HG02763 (cell line): ENCODE measurements at regions not wholly inside any gene's neighbourhood (a gene's known extent, or its start where the extent isn't known, plus 50 kb on each side); places are given as distances from the start of the nearest gene placed in this dataset.
"Not testable (repeated sequence)": the region's sequence is repeated elsewhere in the genome, so short reads cannot be mapped to it uniquely, and the experiment has no call there.

Experiments used
- ATAC-seq: cut with Tn5 transposase; IDR thresholded peaks from one replicate; pipeline ENCODE4 v1.9.1; 2021; ENCODE audit warnings: mild to moderate bottlenecking, moderate library complexity; ENCODE audit not compliant: unreplicated experiment

- ATAC-seq: no peak
Measured at GRCh38 chr4:112708772-112709171, 71.8 kb downstream of the LARP7 start.

DNA sequence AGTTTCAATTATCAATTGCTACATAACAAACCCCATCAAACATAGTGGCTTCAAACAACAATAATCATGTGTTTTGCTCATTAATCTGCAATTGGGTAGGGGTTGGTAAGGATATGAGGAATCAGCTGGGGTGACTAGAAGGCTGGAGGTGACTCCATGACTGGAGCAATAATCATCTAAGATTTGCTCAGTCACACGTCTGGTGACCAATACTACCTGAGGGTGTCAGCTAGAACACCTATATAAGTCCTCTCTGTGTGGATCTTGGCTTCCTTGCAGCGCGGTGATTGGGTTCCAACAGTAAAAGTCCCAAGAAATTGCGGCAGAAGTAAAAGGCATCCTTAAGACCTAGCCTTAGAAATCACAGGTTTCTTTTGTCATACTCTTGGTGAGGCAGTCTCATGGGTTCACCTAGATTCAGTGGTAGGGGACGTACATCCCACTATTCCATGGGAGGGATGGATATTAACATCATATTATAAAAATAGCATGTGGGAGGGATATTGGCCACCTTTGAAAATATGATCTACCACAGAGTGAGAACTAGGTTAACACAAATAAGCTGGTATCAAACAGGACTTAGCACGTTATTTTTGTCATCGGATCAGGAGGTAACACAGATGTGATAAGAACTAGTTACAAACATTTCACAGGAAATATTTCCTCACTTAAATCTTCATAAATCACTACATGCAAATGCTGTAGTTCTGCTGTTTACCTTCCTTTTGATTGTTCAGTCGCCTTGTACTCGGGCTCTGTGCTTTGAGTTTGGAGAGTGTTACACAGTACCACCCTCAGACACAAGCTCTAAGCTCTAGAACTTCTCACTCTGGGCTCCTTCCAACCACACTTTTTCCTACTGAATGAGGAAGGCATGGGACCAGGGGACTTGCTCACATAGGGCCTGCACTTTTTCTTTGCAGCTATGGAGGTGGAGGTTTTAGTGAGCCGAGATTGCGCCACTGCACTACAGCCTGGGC lies 78.3 kb downstream of the LARP7 start:
- no peak for ATAC-seq

DNA sequence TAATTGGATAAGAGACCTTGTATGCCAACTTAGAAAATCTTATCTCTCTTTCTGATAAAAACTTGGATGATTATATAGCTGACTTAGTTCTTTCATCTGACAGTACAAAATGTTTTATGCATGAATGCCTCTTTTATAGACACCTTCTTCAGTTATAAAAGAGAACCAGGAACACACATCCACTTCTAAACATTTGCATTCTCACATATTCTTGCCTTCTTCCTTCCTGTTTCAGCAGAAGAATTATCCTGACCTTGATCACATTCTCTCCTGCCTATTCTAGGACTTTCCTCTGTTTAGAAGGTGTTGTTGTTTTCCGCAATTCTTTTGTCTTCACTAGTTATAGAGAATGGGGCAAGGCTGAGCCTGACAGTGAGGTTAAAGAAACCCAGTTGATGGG lies 80.9 kb downstream of the LARP7 start:
- no peak for ATAC-seq

DNA sequence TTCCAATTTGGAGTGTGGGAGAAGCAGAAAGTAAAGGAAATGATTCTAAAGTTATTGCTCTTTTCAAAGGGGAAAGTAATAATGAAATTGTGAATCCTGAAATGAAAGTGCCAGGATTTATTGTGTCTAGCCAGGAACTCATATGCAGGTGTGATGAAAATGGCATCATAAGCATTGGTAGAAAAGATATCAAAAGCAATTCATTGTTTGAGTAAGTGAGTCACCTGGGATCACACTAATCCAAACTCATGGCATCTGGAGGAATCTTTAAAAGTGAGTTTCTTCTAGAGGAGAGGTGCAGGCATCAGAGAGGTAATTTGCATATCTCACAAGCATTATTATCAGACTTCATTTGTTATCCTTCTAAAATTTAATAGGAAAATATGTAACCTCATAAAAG lies 84.7 kb downstream of the LARP7 start:
- ATAC-seq: no peak

GRCh38 chr4:112726041-112726440 lies 89.1 kb downstream of the LARP7 start:
- ATAC-seq: no peak

- not testable (repeated sequence) for ATAC-seq
Measured at GRCh38 chr4:112727728-112728127, 90.8 kb downstream of the LARP7 start.

DNA sequence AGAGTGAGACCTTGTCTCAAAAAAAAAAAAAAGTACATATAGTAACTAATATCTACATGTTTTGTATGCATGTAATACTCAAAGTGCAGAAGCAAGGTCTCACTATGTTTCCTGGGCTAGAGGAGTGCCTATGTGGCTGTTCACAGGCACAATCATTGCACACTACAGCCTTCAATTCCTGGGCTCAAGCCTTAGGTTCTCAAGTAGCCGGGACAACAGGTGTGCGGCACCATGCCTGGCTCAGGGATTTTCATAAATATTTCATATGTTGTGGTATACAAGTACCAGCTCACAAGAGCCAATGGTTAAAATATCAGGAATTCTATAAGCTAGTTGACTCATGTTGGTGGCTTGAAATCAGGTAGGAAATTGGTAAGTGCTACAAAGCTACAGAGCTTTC lies 94.8 kb downstream of the LARP7 start:
- no peak for ATAC-seq

- no peak for ATAC-seq
Measured at GRCh38 chr4:112732142-112732541, 95.2 kb downstream of the LARP7 start.

DNA sequence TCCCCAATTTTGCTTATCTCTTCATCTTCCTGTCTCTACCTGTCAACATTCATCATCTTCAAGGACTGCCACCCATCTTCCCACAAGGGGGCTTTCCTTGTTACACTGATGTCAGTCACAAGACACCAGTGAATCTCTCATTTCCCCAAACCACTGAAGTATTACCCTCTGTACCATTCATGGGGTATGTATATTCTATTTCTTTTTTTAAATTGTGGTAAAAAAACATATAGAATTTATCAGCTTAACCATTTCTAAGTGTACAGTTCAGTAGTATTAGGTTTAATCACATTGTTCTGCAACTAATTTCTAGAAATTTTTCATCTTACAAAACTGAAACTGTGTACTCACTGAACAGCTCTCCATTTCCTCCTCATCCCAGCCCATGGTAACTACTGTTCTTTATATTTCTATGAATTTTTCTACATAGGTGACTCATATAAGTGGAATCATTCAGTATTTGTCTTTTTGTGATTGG lies 98.6 kb downstream of the LARP7 start:
- peak; percentile 76 for ATAC-seq

- peak; percentile 40 for ATAC-seq
Measured at GRCh38 chr4:112736718-112737135, 99.8 kb downstream of the LARP7 start.

DNA sequence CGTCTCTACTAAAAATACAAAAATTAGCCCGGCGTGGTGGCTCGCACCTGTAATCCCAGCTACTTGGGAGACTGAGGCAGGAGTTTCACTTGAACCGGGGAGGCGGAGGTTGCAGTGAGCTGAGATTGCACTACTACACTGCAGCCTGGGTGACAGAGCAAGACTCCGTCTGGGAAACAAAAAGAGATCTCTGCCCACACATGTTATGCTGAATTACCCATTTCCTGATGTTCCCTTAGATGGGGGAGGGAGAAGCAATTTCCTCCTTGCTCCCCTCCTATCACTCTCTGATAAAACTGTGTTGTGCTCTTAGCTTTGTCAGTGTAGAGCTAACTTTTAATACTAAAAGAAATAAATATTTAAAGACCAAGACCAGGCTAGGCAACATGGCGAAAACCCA lies 102.5 kb downstream of the LARP7 start:
- ATAC-seq: no peak

- ATAC-seq: no peak
Measured at GRCh38 chr4:112747036-112747435, 110.1 kb downstream of the LARP7 start.

- ATAC-seq: no peak
Measured at GRCh38 chr4:112748352-112748878, 111.5 kb downstream of the LARP7 start.

DNA sequence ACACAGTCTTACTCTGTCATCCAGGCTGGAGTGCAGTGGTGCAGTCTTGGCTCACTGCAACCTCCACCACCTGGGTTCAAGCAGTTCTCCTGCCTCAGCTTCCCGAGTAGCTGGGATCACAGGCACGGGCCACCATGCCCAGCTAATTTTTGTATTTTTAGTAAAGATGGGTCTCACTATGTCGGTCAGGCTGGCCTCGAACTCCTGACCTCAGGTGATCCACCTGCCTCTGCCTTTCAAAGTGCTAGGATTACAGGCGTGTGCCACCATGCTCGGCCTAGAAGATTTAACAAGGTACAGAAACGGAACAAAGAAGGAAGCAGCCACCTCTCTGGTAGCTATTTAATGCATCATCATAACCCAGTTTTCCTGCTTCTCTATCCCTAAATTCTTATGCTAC lies 113.8 kb downstream of the LARP7 start:
- not testable (repeated sequence) for ATAC-seq

- ATAC-seq: no peak
Measured at GRCh38 chr4:112751447-112751846, 114.5 kb downstream of the LARP7 start.

GRCh38 chr4:112752061-112752460 lies 115.1 kb downstream of the LARP7 start:
- ATAC-seq: no peak

DNA sequence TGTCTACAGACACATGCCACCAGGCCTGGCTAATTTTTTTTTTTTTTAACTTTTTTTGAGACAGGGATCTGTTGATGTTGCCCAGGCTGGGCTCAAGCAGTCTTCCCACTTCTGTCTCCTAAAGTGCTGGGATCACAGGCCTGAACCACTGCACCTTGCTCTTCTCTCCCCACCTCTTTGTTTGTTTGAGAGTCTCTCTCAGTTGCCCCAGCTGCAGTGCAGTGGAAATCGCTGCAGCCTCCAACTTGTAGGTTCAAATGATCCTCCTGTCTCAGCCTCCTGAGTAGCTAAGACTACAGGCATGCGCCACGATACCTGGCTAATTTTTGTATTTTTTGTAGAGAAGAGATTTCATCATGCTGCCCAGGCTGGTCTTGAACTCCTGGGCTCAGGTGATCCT lies 115.6 kb downstream of the LARP7 start:
- ATAC-seq: no peak

GRCh38 chr4:112753333-112753732 lies 116.4 kb downstream of the LARP7 start:
- no peak for ATAC-seq

DNA sequence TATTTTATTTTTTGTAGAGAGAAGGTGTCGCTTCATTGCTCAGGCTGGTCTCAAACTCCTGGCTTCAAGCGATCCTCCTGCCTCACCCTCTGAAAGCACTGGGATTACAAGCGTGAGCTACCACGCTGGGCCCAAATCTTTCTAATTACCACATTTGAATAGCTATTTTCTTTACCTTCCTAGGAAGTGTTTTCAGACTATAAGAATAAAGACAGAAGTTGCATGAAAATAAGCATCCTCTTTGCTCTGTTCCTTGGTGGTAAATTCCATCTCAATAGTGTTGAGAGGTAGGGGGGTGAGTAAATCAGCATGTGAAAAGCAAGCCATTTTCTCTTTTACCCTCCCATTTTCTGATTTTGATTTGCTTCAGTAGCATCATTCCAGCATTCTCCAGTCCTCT lies 122.4 kb downstream of the LARP7 start:
- no peak for ATAC-seq

DNA sequence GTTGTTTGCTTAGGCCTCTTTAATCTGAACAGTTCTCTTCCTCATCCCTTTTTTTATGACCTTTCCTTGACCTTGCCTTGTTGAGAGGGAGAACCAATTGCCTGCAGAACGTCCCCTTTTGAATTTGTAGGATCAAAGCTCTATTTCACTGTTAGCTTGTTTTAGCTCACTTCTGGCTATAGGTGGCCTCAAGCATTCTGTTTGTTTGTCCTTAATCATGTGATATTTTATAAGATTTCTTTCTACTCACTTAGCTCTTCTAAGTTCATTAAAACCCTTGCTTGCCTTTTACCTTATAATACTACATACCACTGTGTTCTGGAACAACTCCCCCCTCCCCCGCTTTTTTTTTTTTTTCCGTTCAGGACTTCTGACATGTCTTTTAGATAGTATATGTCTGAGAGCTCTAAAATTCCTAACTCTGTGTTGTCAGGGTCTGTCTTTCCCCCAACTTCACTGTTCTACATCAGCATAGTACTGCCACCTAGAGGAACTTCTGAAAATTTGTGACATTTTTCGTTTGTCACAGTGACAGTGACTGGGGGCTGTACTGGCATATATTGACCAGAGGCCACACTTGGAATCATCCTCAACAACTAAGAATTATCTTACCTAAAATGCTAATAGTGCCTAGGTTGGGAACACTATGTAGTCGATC lies 128.5 kb downstream of the LARP7 start:
- no peak for ATAC-seq

DNA sequence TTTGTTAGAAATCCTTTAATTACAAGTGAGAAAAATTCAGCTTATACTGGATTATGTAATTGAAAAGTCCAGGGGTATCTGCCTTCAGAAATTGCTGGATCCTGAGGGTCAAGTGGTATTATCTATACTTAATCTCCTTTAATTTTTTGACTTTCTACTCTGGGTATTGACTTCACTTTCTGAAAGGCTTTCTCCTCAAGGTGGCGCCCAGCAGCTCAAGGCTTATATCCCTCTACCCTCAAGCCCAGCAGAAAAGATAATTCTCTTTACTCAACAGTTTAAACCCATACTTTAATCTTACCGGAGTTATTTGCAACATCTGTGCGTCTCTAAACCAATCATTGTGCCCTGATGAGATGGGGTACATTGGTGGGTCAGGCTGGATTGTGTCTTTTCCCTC lies 129.5 kb downstream of the LARP7 start:
- no peak for ATAC-seq

GRCh38 chr4:112767386-112767785 lies 130.4 kb downstream of the LARP7 start:
- no peak for ATAC-seq
